HG03439 (cell line): ENCODE measurements at regions not wholly inside any gene's neighbourhood (a gene's known extent, or its start where the extent isn't known, plus 50 kb on each side); places are given as distances from the start of the nearest gene placed in this dataset.
"Not testable (repeated sequence)": the region's sequence is repeated elsewhere in the genome, so short reads cannot be mapped to it uniquely, and the experiment has no call there.

Source experiments
- ATAC-seq: cut with Tn5 transposase; IDR thresholded peaks from one replicate; pipeline ENCODE4 v1.9.1; 2021; ENCODE audit warnings: mild to moderate bottlenecking, moderate library complexity; ENCODE audit not compliant: unreplicated experiment

DNA sequence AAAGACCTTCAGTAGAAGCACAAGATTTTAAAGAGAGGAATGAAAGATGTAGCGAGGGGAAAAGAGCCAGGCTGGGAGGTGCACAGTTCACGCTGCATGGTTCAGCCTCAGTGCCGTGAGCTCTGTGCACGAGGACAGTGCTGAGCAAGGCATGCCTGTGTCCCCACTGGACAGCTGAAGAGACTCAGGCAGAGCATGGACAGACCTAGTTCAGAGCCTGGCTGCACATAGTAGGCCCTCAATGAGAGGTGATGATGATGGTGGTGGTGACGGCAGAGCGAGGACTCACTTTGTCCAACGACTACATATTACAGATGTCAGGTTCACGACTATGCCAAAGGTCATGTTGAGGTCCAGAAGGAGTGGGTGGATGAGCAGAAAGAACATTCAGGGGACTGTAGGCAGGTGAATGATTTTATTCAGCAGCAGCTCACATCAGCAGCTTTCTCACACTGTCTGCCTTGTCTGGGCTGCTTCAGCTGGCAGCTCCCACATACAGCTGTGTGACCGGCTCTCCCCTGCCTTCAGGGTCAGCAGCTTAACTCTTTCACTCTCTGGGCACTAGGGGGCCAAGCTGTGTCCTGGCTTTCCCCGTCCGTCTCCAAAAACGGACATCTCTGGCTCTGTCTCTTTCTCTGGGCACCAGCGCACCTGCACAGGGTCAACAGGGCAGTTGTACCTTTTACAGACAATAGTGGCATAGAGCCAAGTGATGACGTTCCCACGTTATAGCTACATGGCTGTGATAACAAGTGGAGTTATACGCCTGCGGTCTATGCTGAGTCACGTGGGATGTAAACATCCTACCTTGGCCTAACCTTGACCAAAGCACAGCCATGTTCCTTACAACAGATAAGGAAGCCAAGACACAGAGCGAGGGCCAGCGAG, 83.4 kb upstream of the KCNK12 start:
- no peak for ATAC-seq

DNA sequence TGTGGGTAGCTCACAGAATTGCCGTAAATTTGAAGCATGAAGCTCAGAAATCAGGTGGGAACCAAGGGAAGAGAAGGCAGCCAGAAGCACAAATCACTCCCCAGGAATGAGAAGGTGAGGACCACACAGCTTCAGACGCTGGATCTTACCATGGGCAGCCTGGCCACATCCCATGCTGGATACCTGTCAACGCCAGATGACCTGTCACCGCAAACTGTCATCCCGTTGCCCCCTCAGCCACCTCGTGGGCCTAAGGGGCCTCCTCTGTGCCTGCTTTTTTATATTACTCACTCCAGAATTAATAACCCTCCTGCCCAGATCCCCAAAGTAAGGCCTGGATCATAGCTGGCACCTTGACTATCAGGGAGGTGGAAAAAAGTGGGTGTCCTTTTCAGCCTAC, 82.3 kb upstream of the KCNK12 start:
- ATAC-seq: no peak

DNA sequence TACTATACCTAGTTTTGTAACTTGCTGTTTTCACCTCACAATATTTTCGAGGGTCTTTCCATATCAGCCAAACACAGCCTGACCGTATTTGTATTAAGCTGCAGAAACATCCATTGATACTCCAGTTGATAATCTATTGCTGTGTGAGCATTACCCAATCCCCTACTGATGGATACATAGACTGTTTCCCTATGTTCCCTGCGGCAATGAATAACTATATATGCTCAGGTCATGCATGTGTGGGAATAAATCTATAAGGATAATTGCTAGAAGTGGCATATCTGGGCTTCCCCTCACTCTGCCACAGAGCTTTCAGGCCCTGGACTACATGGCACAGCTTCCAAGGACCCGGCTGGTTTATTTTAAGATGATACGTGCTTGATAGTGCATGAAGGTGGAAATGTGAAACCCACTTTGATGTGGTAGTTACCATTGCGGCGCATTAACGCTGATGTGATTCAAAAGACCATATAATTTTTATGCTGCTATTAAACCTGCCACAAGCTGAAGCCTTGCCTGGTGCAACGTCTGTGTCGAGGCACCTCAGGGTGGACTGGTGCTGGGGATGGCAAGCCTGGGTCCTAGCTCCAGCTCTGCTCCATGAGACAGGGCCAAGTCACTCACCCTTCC, 81.4 kb upstream of the KCNK12 start:
- ATAC-seq: no peak

DNA sequence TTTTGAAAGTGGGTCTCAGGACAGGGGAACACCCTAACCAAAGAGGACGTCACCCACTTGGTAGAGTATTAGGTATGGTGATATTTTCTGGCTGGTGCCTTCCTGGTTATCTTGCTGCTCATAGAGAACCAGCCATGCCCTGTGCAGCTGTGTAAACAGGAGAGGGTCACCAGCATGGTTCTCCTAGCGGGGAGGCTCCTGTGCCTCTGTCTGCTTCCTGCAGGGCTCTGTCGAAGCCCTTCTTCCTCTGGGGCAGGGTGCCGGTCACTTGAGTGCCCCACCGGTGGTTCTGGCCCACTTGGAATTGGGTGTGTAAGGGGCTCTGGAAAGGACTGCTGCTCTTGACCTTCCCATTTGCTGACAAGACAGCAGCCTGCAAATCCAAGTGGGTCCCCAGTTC, 80.5 kb upstream of the KCNK12 start:
- no peak for ATAC-seq

DNA sequence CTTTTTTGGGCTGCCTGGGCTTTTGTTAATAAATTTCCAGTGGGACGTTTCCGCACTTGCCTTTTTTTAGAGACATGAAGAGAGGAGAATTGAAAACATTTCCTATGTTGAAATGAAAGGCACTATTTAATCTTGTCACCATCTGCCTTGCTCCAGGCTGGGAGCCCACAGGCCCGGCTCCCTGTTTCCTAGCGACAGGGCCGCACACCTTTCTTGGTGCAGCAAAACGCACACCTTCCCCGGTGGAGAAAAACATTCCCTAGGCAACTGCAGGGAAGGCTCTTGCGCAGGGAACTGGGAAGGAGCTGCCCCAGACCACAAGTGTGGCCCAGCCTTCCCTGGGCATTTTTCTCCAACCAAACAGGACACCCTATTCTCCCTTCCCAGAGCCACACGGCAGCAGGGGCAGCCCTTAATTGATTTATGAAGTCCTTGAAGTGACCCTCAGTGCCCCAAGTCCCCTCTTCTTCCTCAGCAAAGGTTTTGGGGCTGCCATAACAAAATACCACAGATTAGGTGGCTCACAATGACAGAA, 79.3 kb upstream of the KCNK12 start:
- no peak for ATAC-seq

DNA sequence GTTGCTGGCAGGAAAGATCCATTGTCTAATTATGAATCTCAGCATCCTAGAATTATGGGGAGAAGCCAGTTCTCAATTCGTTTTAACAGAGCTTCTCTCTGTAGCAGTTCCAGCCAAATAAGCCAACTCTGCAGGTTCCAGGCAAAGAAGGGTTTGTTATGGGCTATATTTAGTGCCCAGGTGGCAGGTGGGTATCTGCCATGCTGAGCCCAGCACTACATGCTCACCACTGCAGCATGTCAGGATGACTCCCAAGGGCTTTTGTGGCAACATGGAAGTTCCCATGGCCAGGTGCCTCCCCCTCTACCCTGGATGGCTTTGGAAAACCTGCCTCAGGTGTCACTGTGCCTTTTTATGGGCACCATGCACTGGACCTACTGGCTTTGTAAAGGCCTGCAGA, 74.5 kb upstream of the KCNK12 start:
- no peak for ATAC-seq

DNA sequence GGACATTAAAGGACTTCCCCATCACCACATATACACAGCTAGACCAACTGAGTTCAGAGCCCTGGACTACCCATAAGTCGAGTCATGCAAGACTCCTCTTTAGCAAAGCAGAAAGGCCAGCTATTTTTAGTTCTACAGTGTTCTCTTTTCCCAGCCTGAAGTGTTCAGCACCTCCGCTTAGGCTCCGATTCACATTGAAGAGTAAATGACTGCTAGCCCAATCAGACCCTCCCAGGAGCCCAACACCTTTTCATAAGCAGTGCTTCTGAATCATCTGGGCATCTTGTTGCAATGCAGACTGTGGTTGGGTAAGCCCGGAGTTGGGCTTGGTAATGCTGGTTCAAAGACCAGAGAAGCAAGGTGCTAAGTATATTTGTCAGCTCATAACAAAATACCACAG, 73.6 kb upstream of the KCNK12 start:
- ATAC-seq: no peak

DNA sequence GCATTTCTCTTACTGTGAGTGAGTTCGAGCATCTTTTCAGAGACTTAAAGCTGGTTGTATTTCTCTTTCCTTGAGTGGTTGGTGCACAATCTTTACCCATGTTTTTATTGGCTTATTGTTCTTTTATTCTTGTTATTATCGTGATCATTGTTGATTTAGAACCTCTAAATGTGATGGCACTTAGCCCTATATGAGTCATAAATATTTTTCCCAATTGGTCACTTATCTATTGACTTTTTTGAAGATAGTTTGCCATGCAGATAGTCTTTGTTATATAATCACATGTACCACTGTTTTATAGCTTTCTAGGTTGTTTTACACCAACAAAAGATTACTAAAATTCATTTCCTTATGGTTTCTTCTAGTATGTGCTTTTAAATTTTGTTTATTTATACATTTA, 70.6 kb upstream of the KCNK12 start:
- ATAC-seq: no peak

DNA sequence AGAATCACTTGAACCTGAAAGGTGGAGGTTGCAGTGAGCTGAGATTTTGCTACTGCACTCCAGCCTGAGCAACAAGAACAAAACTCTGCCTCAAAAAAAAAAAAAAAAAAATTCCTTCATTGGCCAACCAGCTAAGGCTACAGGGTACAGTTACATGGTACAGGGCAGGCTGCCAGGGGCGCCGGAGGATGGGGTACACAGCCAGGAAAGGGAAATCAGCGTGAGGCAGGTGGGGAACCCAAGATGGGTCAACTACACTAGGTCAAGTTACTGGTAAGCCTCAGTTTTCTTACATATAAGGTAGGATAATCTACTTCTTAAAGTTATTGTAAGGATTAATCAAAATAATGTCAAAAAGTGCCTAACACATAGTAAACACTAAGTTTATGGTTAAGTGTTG, 69.6 kb upstream of the KCNK12 start:
- no peak for ATAC-seq

DNA sequence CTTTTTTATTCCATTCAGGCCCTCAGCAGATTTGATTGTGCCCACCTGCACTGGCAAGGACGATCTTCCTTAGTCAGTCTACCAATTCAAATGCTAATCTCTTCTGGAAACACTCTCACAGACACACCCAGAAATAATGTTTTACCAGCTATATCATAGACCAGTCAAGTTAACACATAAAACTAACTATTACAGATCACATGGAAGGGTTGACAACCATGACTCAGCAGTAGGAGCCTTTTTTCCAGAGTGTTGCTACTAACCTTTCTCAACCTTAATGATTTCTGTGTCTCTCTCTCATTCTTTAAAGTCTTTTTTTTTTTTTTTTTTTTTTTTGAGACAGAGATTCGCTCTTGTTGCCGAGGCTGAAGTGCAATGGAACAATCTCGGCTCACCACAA, 68.7 kb upstream of the KCNK12 start:
- no peak for ATAC-seq

DNA sequence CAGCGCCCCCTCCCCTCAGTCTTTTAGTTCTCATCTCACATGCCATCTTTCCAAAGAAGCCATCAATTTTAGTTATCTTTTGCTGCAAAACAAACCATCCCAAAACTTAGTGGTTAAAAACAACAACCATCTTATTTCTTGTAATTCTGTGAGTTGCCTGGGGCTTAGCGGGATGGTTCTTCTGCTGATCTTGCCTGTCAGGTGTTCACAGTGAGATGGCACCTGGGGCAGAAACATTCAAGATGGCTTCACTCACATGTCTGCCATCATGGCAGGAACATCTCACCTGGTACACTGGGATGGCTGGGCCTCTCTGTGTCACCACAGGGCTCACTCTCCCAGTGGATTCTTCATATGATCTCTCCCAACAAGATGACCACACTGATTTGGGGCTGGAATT, 67.6 kb upstream of the KCNK12 start:
- ATAC-seq: no peak

DNA sequence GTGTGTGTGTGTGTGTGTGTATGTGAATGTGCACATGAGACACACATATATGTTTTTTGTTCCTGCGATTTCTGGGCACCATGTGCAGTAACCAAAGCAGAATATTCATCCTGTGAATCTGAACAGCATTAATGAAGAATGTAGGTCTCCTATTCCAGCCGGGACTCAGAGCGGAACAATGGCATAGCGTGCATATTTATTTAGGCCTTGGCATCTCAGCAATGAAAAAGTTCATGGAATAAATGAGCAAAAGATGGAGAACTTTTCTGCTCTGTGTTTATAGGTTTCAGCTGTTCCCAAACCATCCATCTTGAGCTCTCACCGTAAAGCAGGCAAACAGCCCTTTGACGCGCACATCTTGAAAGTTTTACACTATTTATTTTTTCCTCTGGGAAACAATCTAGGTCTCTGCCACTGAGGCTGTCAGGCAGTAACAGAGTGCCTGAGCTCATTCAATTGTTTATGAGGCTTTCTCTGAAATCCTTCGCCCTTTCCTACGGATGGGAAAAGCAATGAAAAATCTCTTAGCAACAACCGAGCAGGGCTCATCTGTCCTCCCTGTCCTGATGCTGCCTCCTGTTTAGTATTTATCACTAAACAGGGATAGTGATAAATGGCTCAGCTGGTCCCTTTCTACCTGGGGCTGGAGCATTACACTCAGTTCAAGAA, 65.9 kb upstream of the KCNK12 start:
- no peak for ATAC-seq

DNA sequence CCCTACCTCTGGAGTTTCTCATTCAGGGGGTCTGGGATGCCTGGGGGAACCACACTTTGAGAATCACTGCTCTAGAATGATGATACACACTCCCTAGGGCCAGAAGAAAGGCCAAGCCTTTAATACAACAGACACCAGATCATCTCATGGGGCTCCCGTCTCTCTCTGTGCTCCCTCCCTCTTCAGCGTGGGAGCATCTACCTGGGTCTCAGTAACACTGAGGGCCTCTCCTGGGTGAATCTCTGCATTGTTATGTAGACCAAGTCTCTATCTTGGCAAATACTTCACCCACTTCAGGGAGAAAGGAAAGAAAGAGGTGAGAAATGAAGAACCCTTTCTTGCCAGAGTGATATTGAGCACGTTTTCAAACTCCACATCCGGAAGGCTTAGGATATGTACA, 65.4 kb upstream of the KCNK12 start:
- ATAC-seq: no peak

DNA sequence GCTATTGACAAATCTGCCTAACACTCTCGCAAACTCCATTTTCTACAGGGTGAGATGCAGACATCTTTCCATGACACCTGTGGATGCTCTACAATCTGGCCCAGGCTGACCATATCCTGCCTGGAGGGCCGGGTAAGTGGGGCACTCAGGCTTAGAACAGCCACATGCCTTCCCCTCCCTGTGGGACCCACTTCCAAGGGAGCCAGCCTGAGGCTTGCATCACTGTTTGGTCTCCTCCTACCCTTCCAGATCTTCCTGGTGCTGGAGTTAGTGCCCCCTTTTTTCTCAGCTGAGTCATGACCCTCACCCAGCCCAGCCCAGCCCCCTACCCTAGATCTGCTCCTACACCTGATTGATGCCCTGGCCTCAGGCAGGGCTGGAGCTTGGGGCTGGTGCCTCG, 62.0 kb upstream of the KCNK12 start:
- ATAC-seq: no peak

DNA sequence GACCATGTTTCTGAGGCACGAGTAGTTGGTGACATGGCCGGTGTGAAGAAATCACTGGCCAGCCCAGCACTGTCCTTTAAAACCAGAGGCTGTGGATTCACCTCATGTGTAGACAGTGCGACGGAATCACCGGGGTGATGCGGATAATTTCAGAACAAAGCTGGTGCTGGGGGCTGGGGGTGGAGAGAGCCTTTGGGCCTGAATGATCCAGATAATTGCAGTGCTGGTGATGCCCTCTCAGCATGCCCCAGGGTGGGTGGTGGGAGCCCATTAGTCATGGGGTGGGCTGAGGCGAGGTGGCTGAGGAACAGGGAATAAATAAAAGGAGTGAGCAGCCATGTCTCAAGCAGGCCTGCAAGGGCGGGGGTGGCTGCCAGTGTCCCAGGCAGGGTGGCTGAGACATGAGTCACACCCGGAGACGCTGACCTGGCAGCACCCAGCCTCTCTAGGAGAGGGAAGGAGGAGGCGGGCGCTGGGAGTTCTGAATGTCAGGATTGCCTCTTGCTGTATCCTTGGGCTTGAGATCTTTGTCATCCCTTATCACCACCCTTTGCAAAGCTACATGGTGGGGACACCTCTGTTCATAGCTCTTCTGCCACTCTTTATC, 61.1 kb upstream of the KCNK12 start:
- no peak for ATAC-seq

DNA sequence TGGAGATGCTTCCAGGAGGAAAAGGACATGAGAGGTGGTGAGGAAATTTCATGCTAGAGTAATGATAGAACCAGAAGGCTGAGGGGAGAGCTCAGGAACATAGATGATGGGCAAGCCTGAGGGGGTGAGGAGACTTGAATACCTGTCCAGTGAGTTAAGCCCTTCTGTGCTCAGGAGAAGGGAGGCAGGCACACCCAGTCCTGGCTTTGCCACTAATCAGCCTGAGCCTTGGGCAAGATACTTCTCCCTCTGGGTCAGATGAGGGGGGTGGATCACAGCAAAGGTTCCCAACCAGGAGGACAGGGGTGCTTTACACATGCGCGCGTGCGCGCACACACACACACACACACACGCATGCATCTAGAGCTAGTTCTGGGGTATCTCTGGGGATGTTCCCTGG, 60.5 kb upstream of the KCNK12 start:
- ATAC-seq: no peak

DNA sequence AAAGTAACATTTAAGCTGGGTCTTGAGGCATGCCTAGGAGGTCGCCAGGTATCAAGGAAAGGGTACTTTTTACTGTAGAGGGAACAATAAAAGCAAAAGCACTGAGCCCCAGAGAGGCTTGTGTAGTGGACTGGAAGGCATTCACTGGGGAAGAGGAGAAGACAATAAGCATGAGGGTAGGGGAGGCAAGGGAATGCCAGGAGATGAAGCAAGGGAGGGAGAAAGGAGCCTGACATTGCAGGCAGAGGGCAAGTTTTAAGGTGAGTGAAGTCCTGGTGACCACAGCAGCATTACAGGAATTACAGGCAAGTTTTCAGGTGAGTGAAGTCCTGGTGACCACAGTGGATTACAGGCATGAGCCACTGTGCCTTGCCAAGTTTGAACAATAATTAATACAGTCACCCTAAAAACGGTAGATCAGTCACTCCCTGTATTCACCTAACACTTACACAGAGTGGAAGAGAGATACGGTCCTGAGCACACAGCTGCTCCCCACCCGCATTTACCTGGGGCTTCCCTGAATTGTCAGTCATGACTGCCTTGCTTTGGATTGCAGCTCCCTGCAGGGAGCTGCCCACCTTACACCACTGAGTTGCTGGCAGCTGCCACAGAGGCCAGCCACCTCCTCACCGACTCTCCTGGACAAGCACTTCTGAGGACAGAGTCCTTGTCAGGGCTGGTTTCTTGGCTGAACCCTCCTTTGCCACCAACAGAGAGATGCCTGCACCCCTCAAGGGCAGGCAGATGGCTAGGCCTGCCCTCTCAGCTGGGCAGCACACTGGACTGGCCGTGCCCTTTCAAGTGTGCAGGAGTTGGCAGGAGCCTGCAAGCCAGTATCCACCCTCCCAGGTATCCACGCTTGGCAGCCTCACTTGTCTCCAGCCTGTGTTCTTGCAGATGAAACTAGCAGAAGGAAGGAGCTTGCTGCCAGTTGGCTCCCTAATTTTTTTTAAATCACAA, 59.0 kb upstream of the KCNK12 start:
- ATAC-seq: no peak

DNA sequence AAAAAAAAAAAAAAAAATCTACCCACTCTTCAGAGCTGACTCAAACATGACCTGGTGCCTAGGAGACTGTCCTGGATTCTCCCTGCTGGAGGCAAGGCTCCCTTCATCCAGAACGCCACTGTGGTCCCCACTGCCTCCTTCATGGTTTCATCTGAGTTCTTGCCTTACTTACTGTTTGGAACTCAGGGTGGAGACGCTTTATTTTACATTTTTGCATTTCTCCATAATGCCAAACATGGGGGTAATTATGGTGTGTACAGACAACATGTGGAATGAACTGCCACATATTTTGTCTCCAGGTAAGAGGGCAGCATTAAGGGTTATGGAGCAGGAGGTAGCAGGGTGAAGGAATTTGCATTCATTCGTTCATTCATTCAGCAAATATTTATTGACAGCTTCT, 58.1 kb upstream of the KCNK12 start:
- no peak for ATAC-seq

DNA sequence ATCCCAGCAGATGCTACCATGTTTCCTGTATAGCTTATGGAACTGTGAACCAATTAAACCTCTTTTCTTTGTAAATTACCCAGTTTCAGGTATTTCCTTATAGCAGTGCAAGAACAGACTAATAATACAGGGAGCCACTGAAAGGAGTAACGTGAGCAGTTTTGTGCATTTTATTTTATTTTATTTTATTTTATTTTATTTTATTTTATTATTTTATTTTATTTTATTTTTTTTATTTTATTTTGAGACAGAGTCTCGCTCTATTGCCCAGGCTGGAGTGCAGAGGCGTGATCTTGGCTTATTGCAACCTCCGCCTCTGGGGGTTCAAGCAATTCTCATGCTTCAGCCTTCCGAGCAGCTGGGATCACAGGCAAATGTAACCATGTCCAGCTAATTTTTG, 55.9 kb upstream of the KCNK12 start:
- no peak for ATAC-seq

DNA sequence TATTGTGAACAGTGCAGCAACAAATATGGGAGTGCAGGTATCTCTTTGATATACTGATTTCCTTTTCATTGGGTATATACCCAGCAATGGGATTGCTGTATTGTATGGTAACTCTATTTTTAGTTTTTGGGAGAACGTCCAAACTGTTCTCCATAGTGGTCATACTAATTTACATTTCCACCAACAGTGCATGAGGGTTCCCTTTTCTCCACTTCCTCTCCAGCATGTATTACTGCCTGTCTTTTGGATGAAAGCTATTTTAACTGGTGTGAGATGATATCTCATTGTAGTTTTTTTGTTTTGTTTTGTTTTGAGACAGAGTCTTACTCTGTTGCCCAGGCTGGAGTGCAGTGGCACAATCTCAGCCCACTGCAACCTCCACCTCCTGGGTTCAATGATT, 52.4 kb upstream of the KCNK12 start:
- ATAC-seq: not testable (repeated sequence)
